ENCODE measurements at regions not wholly inside any gene's neighbourhood (a gene's known extent, or its start where the extent isn't known, plus 50 kb on each side); places are given as distances from the start of the nearest gene placed in this dataset.

DNA sequence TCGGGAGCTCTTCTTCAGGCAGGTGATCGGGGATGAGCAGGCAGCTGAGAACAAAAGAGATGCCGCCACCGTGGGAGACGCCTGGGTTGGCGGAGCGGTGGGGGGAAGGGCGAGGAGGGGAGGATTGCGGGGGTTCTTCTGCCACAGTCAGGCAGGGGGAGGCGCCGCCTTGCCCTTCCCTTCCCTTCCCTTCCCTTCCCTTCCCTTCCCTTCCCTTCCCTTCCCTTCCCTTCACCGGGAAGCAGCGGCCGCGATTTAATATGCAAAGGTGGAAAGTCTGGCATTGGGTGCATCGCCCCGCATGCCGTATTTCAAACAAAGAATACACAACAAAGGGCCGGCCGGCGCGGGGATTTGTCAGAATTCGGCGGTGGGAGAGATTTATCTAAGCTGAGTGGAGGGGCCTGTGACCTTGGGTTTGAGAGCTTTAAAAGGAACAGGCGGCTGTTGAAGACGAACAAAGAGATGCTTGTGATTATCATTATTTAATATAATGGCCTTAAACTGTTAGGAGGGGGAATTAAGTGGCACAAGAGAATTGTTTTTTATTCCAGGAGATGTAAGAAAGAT, 262.3 kb upstream of the TNRC6C start:
- Histone ChIP-seq H3K9me3 (replicated peaks; ENCODE audit: control insufficient read depth, insufficient read depth, low read depth, low read length) (no peaks in the 10 kb centered on the region), H3K4me2 (ENCODE audit: insufficient read depth, low read length) (no peak overlapping the region), H3K4me3 (no peak overlapping the region), H3K36me3 (ENCODE audit: control insufficient read depth, insufficient read depth, low read length) (no peaks in the 10 kb centered on the region), H3K9ac (ENCODE audit: insufficient read depth in 1 of 2, low read depth in 2 of 2, low read length in 2 of 2) (no peak overlapping the region), H2AFZ (ENCODE audit: low read depth, low read length) (no peak overlapping the region), H3K27ac (ENCODE audit: extremely low read depth, low read depth, low read length) (no peak overlapping the region), H3K9me1 (ENCODE audit: control insufficient read depth, insufficient read depth, low read length) (no peaks in the 10 kb centered on the region), H3K27me3 (ENCODE audit: control insufficient read depth in 2 of 2, insufficient read depth in 2 of 2, low read length in 2 of 2) (peaks cover 43 to 85% of the 10 kb centered on the region in 2 experiments), H4K20me1 (replicated peaks; ENCODE audit: control insufficient read depth, insufficient read depth, low read length) (0 out of 2 replicates have a peak, but pooled peaks cover 9% of the 10 kb centered on the region), H3K4me1 (replicated peaks in 1 of 2; ENCODE audit: control insufficient read depth in 2 of 2, insufficient read depth in 2 of 2, low read length in 2 of 2) (no peaks in the 10 kb centered on the region), H3K79me2 (ENCODE audit: control insufficient read depth, insufficient read depth, low read length) (no peaks in the 10 kb centered on the region)
- in situ Hi-C loops (cut with MboI), result no loop called here
- no peak for DNase-seq (ENCODE audit: extremely low read depth in 1 of 4, low spot score in 3 of 4)
- 4% methylated on average over 11 of the region's 26 CpGs for WGBS (ENCODE audit: insufficient coverage, low coverage, missing lambda C conversion rate)
- CTCF ChIA-PET (ENCODE audit: low intra/inter-chr PET ratio), result no interaction called here
- no peak for FAIRE-seq
- ATAC-seq, result no peak
- intact Hi-C loops (cut with micrococcal nuclease), result no loop called here
- POLR2A ChIA-PET, result no interaction called here
- no TSS peak for BruUV-seq (replicated peaks)
- TF ChIP-seq SETDB1 (IDR thresholded peaks at IDR 0.05; ENCODE audit: low read length) (no peak), MXD1 (CRISPR knock-in tag; IDR thresholded peaks at IDR 0.05; ENCODE audit: borderline replicate concordance, poor library complexity, severe bottlenecking) (no peak), LARP7 (IDR thresholded peaks at IDR 0.05) (no peak), XRCC4 (IDR thresholded peaks at IDR 0.05; ENCODE audit: extremely low read depth, insufficient read depth, insufficient read length) (no peak), NFIC (IDR thresholded peaks at IDR 0.05) (no peak), TAF1 (IDR thresholded peaks at IDR 0.05; ENCODE audit: control insufficient read depth, extremely low read depth, insufficient read depth, low read length, severe bottlenecking) (no peak), MEIS2 (IDR thresholded peaks at IDR 0.05; ENCODE audit: partially characterized antibody) (no peak), MAFK (IDR thresholded peaks at IDR 0.05; ENCODE audit: low read length) (no peak), CBX5 (IDR thresholded peaks at IDR 0.05; ENCODE audit: borderline replicate concordance, low read depth) (no peak), NR2C1 (IDR thresholded peaks at IDR 0.05) (no peak), NR2C1 (tag; IDR thresholded peaks at IDR 0.05) (no peak), ZNF551 (CRISPR knock-in tag; IDR thresholded peaks at IDR 0.05) (no peak), ZNF12 (CRISPR knock-in tag; IDR thresholded peaks at IDR 0.05) (no peak), ZNF584 (CRISPR knock-in tag; IDR thresholded peaks at IDR 0.05; ENCODE audit: low read depth) (no peak), SIN3A (IDR thresholded peaks at IDR 0.05; ENCODE audit: borderline replicate concordance in 2 of 2, control insufficient read depth in 1 of 2, low read depth in 2 of 2, low read length in 2 of 2) (no peak)
- TF ChIP-seq, protein P1, sequence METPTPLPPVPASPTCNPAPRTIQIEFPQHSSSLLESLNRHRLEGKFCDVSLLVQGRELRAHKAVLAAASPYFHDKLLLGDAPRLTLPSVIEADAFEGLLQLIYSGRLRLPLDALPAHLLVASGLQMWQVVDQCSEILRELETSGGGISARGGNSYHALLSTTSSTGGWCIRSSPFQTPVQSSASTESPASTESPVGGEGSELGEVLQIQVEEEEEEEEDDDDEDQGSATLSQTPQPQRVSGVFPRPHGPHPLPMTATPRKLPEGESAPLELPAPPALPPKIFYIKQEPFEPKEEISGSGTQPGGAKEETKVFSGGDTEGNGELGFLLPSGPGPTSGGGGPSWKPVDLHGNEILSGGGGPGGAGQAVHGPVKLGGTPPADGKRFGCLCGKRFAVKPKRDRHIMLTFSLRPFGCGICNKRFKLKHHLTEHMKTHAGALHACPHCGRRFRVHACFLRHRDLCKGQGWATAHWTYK (CRISPR knock-in tag; IDR thresholded peaks at IDR 0.05), result no peak
- TF ChIP-seq, protein P2, sequence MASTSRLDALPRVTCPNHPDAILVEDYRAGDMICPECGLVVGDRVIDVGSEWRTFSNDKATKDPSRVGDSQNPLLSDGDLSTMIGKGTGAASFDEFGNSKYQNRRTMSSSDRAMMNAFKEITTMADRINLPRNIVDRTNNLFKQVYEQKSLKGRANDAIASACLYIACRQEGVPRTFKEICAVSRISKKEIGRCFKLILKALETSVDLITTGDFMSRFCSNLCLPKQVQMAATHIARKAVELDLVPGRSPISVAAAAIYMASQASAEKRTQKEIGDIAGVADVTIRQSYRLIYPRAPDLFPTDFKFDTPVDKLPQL (IDR thresholded peaks at IDR 0.05; ENCODE audit: extremely low read depth, insufficient read length), result no peak
- TF ChIP-seq, protein P3, sequence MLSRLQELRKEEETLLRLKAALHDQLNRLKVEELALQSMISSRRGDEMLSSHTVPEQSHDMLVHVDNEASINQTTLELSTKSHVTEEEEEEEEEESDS (CRISPR knock-in tag; IDR thresholded peaks at IDR 0.05), result no peak
